Gastroesophageal sphincter (tissue), 4 donors: ENCODE measurements at regions not wholly inside any gene's neighbourhood (a gene's known extent, or its start where the extent isn't known, plus 50 kb on each side); places are given as distances from the start of the nearest gene placed in this dataset.

Source experiments
- ATAC-seq: fragments of 150-250 bp; one replicate; pipeline ENCODE4 v1.9.1; 2016; ENCODE audit warnings: mild to moderate bottlenecking, moderate library complexity
- H3K27ac ChIP-seq, 4 donors: fragments of 200-600 bp; sonication (generic) in 3 of 4; 1 replicate in 3 of 4; 2 replicates in 1 of 4; pipeline ENCODE4 v1.5.1; 2016 to 2019
- H3K27me3 ChIP-seq: fragments of 200-600 bp; sonication (generic); one replicate; pipeline ENCODE4 v1.5.1; 2019
- H3K36me3 ChIP-seq, 2 donors: fragments of 200-600 bp; sonication (generic); one replicate each; pipeline ENCODE4 v1.5.1; 2019; ENCODE audit warnings: control low read depth in 1 of 2
- H3K4me1 ChIP-seq, 3 donors: fragments of 200-600 bp; sonication (generic); 1 replicate in 2 of 3; 2 replicates in 1 of 3; pipeline ENCODE4 v1.5.1; 2016 to 2019; ENCODE audit warnings: control low read depth in 2 of 3
- H3K4me3 ChIP-seq, 2 donors: fragments of 200-600 bp; sonication (generic); one replicate each; pipeline ENCODE4 v1.5.1; 2019; ENCODE audit warnings: mild to moderate bottlenecking in 1 of 2, moderate library complexity in 1 of 2
- H3K9me3 ChIP-seq, 3 donors: fragments of 200-600 bp; sonication (generic); one replicate each; pipeline ENCODE4 v1.5.1; 2017 to 2019; ENCODE audit warnings: control low read depth in 2 of 3
- EP300 ChIP-seq: sonication (generic); formaldehyde crosslinking; IDR thresholded peaks from one replicate; pipeline ENCODE4 v1.6.1; 2017; ENCODE audit warnings: antibody characterized with exemption, mild to moderate bottlenecking
- POLR2A ChIP-seq, 2 donors: fragments of 450-650 bp; IDR thresholded peaks; one replicate each; pipeline ENCODE4 v1.6.1; 2017; ENCODE audit warnings: antibody characterized with exemption in 2 of 2, mild to moderate bottlenecking in 2 of 2, moderate library complexity in 1 of 2
- POLR2AphosphoS5 ChIP-seq: sonication (generic); formaldehyde crosslinking; IDR thresholded peaks from one replicate; pipeline ENCODE4 v1.6.1; 2017; ENCODE audit warnings: antibody characterized with exemption
- WGBS, 2 donors: methylation state at CpG; one replicate each; pipeline ENCODE4 v1.1.5; 2018; ENCODE audit warnings: low coverage in 1 of 2; 5-methylcytosine and 5-hydroxymethylcytosine counted together
- TF ChIP-seq, protein P1 (sequence below), 4 experiments: fragments of 200-600 bp in 2 of 4; fragments of 450-650 bp in 2 of 4; sonication (generic) in 1 of 4; IDR thresholded peaks; one replicate each; pipeline ENCODE4 v1.5.1; 2017 to 2019; ENCODE audit warnings: antibody characterized with exemption in 4 of 4, mild to moderate bottlenecking in 2 of 4, moderate library complexity in 2 of 4

DNA sequence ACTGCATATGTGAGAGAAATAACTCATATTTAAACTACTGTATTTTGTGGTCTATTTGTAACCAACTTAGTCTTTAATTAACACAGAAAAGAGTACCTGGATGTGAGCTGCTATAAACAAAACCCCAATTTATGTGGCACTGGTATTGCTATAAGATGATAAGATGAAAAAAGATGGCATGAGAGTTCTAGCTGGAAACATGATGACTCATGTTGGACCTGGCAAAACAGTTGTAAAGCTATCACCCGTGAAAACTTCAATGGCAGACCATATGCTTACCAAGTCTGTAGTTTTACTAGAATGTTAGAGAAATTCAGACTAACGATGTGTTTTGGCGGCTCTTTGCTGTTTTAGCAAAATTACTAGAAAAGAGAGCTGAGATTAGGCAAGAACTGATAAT is 69.6 kb upstream of the PCDH9 start:
- Histone ChIP-seq H3K4me1 (no peaks in the 10 kb centered on the region), H3K4me3 (no peak overlapping the region), H3K9me3 (no peaks in the 10 kb centered on the region), H3K27ac (no peak overlapping the region), H3K27me3 (no peaks in the 10 kb centered on the region), H3K36me3 (no peaks in the 10 kb centered on the region)
- ATAC-seq = no peak
- TF ChIP-seq EP300 (no peak), POLR2A (IDR thresholded peaks at IDR 0.05) (no peak), POLR2AphosphoS5 (no peak)
- TF ChIP-seq, protein P1, sequence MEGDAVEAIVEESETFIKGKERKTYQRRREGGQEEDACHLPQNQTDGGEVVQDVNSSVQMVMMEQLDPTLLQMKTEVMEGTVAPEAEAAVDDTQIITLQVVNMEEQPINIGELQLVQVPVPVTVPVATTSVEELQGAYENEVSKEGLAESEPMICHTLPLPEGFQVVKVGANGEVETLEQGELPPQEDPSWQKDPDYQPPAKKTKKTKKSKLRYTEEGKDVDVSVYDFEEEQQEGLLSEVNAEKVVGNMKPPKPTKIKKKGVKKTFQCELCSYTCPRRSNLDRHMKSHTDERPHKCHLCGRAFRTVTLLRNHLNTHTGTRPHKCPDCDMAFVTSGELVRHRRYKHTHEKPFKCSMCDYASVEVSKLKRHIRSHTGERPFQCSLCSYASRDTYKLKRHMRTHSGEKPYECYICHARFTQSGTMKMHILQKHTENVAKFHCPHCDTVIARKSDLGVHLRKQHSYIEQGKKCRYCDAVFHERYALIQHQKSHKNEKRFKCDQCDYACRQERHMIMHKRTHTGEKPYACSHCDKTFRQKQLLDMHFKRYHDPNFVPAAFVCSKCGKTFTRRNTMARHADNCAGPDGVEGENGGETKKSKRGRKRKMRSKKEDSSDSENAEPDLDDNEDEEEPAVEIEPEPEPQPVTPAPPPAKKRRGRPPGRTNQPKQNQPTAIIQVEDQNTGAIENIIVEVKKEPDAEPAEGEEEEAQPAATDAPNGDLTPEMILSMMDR (IDR thresholded peaks at IDR 0.05) = no peak
- 91 to 100% methylated on average over 3 of the region's 3 CpGs for WGBS, 2 donors

DNA sequence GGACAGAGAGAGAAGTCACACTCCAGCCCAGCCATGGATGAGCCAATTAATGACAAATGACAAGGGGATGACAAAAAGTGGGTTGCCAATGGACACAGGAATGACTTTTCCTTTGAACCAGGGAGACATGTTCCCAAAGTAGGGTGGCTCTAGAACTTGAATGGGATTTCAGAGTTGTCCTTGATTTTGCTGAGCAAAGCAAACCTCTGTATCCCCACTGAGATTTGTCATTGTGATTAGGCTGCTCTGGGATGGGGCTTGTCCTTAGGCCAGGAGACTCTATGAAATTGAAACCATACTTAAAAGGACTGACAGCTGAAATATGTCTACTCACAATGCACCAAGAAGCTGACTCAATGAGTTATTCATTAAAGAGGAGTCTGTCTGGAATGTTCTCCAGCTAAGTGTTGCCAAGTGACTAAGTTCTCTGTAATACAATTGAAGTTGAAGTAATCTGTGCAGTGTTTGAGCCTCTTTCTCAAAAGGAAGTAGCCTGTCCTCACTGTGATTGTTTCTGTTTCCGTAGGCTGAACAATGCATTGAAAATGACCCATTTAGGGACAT is 69.0 kb upstream of the PCDH9 start:
- TF ChIP-seq POLR2AphosphoS5 = no peak
- TF ChIP-seq POLR2A (IDR thresholded peaks at IDR 0.05) = no peak
- TF ChIP-seq, protein P1 (IDR thresholded peaks at IDR 0.05) = no peak
- TF ChIP-seq EP300 = no peak
- H3K4me1 ChIP-seq = no peaks in the 10 kb centered on the region
- 80% methylated on average over 1 of the region's 1 CpG; no CpG with 5 or more reads in 1 of the 2 donors for WGBS, 2 donors
- no peaks in the 10 kb centered on the region for H3K9me3 ChIP-seq
- ATAC-seq = peak; percentile 61
- no peaks in the 10 kb centered on the region for H3K27me3 ChIP-seq
- no peak overlapping the region for H3K27ac ChIP-seq
- H3K4me3 ChIP-seq = no peak overlapping the region
- H3K36me3 ChIP-seq = no peaks in the 10 kb centered on the region

DNA sequence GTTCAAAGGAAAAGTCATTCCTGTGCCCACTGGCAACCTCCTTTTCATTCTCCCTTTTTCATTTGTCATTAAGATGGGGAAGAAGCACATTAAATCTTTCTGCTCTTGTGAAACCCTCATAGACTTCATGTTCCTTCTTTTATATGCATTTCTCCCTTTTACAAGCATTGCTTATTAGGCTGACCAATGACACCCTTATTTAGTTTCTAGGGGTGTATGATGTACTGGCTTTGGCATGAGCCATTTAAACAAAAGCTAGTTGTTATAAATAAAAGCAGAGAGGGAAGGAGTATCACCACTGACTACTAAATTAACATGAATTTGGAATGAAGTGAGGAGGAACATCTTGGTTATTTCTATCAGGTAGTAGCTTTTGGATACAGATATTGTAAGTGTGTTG is 68.2 kb upstream of the PCDH9 start:
- no peak overlapping the region for H3K4me3 ChIP-seq
- no peak overlapping the region for H3K27ac ChIP-seq
- no peaks in the 10 kb centered on the region for H3K9me3 ChIP-seq
- H3K36me3 ChIP-seq = no peaks in the 10 kb centered on the region
- ATAC-seq = no peak
- H3K27me3 ChIP-seq = no peaks in the 10 kb centered on the region
- H3K4me1 ChIP-seq = no peaks in the 10 kb centered on the region
- TF ChIP-seq POLR2AphosphoS5 = no peak
- TF ChIP-seq POLR2A (IDR thresholded peaks at IDR 0.05) = no peak
- TF ChIP-seq, protein P1 (IDR thresholded peaks at IDR 0.05) = no peak
- TF ChIP-seq EP300 = no peak

DNA sequence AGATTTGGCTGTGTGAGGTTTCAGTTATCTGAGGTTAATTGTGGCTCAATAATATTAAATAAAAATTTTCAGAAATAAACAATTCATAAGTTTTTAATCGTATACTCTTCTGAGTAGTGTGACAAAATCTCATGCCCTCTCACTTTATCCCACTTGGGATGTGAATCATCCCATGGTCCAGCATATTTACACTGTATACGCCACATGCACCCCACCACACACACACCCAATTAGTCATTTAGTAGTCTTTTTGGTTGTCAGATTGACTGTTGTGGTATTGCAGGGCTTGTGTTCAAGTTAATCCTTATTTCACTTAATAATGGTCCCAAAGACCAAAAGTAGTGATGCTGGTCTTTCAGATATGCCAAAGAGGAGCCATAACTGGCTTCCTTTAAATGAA is 66.4 kb upstream of the PCDH9 start:
- TF ChIP-seq EP300 = no peak
- no peak for TF ChIP-seq POLR2A (IDR thresholded peaks at IDR 0.05)
- TF ChIP-seq POLR2AphosphoS5 = no peak
- TF ChIP-seq, protein P1 (IDR thresholded peaks at IDR 0.05) = no peak
- no peaks in the 10 kb centered on the region for H3K4me1 ChIP-seq
- no peaks in the 10 kb centered on the region for H3K9me3 ChIP-seq
- H3K27ac ChIP-seq = no peak overlapping the region
- H3K36me3 ChIP-seq = no peaks in the 10 kb centered on the region
- H3K4me3 ChIP-seq = no peak overlapping the region
- ATAC-seq = no peak
- no peaks in the 10 kb centered on the region for H3K27me3 ChIP-seq
- whole genome bisulfite sequencing, 2 donors = 80 to 84% methylated on average over 2 of the region's 2 CpGs

DNA sequence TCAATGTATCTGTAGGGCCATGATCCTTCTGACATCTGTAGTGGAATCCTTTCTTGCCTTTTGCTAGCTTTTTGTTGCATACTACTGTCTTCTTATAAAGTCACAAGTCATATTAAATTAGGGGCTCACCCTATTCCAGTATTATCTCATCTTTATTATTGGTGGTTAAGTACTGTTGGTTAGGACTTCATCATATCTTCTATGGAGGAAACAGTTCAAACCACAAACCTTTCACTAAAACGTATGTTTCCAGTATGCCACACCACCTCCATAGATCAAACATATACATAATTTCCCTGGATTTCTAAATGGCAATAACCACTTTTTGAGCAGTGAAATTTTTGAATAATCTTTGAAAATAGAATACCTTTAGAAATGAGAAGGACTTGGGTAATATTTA is 62.8 kb upstream of the PCDH9 start:
- 62 to 86% methylated on average over 1 of the region's 1 CpG for WGBS, 2 donors
- no peak for ATAC-seq
- no peaks in the 10 kb centered on the region for H3K36me3 ChIP-seq
- H3K27ac ChIP-seq = no peak overlapping the region
- no peaks in the 10 kb centered on the region for H3K27me3 ChIP-seq
- no peaks in the 10 kb centered on the region for H3K4me1 ChIP-seq
- H3K4me3 ChIP-seq = no peak overlapping the region
- no peaks in the 10 kb centered on the region for H3K9me3 ChIP-seq
- no peak for TF ChIP-seq POLR2AphosphoS5
- TF ChIP-seq, protein P1 (IDR thresholded peaks at IDR 0.05) = no peak
